Left hindlimb (tissue), 1 donor: ENCODE measurements at regions not wholly inside any gene's neighbourhood (a gene's known extent, or its start where the extent isn't known, plus 50 kb on each side); places are given as distances from the start of the nearest gene placed in this dataset.

Experiments
- DNase-seq: peaks from one replicate; pipeline ENCODE4 v3.0.0-alpha.2; 2018

DNA sequence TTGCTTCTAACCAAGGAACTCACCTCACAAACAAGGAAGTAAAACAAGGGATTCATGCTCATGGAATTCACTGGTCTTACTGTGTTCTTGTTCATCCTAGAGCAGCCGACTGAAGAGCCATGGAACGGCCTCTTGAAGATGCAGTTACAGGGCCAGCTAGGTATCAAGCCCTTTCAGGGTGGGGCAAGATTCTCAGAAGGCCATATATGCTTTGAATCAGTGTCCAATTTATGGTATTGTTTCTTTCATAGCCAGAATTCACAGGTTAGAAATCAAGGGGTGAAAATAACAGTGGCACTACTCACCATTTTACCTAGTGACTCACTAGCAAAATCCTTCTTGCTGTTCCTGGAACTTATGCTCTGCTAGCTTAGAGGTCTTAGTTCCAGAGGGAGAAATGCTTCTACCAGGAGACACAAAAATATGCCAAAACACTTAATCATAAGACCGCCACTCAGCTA lies 159.5 kb upstream of the CDH10 start:
- DNase-seq = no peak

DNA sequence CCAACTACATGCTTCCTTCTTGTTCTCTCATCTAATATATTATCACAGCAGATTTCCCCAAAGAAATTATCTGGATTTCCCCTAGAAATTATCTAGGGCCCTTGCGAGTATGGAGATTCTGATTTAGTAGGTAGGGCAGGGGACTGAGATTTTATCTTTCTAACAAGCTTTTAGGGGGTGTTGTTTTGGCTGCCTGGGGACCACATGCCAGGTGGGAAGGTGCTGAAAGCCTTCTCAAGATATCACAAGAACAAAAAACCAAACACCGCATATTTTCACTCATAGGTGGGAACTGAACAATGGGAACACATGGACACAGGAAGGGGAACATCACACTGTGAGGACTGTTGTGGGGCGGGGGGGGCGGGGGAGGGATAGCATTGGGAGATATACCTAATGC lies 146.5 kb upstream of the CDH10 start:
- no peak for DNase-seq

DNA sequence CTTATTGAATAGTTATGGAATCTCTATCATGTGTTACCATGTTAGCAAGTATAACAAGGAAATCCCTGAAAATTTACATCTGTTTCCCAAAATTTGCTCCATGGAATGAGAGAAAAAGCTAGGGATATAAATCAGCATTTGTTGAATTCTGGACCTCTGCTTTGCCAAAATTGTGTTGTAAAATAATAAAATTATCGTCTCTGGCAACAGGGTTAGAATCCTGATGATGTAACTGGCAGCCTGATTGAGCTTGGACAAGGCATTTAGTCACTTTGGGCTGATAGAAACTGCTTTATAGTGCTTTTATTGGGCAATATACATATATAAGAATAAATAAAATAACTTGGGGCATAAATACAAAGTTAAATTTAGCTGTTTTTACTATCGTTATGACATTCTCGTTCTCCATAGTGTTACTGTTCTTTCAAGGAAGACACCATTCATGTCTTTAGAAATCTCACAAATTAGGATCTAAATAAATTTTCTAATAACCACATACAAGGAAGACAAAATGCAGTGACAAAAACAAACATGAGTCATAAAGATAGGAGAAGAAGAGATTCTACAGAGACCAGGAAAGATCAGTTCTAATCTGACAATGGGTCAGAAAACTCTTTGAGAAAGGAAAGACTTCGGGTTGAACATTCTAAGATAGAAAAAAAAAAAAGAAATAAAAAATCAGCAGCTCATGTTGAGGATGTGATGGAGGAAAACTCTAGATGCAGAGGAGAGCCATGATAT lies 145.0 kb upstream of the CDH10 start:
- no peak for DNase-seq

DNA sequence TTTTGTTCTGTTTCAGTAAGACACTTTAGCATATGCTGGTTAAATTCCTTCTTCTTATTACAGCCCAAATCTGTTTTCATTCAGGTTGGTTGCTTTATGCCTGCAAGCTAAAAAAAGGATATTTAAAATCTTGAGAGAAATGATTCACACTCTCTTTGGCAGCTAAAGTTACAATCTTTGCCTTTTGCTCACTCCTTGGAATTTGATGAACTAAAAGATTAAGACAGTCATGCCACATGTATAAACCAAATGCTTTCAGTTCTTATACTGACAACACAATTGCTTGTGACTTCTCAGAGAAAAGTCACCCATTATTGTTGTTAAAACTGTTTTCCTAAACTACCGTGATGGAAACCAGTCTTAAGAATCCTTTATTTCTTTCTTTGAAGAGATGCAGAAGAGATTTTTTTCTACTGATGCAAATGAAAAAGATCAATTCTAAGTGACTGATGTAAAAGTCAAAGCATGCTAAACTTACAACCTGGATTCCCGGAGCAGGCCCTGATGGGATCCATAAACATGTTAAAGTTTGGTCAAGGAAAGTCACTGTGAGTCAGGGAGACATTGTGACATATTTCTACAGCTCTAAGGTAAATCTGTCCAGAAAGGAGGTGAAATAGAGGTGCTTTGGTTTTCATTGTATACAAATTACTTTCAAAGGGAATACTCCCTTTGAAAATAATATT lies 144.2 kb upstream of the CDH10 start:
- DNase-seq = no peak

DNA sequence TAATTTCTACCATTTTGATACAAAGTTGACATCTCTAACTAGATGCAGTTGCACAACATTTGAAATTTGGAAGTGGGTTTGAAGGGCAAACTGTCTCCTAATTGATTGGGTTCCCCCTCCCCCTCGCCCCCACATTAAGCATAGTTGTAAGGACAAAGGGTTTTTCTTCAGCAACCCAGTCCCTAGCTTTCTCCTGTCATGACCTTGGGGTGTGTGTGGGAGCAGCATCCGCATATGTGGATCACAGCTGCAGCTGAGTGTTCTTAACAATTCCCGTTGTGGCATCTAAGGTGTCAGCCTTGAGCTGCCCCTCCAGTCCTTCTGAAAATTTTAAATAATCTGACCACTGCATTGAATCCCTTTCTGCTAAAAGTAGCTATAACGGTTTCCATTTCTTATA lies 141.3 kb upstream of the CDH10 start:
- no peak for DNase-seq

DNA sequence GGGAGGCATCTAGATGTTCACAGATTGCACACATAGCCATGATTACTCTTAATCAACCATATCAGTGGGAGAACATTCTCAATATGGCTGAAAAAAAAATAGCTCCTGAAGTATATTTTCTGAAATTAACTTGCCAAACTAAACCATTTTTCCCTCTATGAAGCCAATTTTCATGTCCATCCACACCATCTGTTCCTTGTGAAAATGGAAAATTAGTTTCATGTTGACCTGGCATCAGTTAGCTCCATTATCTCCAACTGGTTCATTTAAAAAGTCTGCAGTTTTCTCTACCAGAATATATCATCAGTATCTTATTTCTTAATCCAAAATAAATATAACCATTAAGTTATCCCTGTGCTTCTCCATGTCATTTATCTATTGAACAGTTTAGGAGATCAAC lies 138.8 kb upstream of the CDH10 start:
- no peak for DNase-seq

DNA sequence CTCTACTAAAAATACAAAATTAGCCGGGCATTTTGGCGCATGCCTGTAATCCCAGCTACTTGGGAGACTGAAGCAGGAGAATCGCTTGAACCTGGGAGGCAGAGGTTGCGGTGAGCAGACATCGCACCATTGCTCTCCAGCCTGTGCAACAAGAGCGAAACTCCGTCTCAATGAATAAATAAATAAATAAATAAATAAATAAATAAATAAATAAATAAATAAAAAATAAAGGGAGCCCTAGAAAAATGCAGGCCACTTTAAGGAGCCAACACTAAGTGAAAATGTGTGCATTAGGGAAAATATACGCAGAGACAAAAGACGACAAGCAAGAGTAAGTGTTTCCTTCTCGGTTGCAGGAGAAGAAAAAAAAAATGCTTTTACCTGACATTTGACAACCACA lies 132.6 kb upstream of the CDH10 start:
- no peak for DNase-seq

DNA sequence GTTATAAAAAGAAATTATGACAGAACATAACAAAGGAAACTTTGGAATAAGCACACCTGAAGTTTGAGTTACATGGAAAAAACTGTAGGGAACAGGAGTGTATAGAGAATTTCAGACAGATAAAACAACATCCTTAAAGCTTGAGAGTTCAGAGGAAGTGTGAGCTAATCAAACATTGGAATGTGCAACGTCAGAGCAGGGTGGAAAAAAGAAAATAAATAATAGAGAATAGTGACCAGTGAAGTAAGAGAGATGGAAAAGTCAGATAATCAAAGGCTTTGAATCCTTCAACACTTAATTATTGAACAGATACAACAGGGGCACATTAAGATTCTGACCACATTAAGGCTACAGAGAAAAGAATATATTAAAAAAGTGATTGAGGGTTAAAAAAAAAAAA lies 128.5 kb upstream of the CDH10 start:
- no peak for DNase-seq

DNA sequence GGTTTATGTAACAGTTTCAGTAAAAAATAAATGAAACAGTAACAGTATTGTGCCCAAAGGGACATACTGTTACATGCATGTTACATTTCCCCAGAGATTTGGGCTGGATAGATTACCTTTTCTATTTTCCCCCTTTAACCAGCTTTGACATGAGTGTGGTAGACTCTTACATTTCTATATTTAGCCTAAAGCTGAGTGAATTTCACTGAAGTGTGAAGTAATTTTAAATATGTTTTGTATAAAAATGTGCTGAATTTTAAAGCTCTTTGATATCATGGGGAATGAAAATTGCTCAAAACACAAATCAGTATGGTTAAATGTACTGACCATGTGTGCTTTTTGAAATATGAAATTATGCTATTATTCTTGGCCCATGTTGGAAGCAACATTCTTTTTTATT lies 122.3 kb upstream of the CDH10 start:
- DNase-seq = no peak

DNA sequence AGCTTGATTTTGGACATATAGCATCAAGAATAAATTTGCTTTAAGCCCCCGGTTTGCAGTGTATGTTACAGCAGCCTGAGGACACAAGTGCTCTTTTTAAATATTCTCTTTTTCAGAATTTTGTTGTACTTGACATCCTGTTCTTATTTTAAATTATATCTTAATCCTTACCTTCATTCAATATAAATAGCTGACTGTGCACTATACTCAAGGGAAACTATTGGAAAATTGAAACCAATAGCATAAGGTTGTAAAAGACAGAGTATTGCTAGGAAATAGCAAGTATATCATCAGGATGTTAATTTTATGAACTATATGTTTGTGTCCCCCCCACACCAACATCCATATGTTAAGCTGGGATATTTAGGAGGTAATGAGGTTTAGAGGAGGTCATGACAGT lies 120.4 kb upstream of the CDH10 start:
- no peak for DNase-seq

DNA sequence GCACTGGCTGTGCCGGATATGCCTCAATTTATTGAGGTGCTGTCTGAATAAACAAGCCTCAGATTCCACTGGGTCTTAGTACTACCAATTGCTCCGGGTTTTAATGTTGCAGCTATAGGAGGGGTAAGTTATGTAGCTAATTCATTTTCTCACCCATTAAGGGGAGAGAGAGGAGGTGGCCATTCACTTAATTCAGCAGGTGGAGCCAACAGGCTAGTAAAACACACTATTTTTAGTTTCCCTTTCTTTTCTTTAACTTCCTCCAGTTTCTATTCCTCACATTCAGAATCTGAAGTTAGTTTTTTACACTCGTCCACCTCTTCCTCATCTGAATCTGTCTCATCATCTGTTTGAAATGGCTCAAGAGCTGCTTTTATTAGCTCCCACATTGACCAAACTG lies 105.6 kb upstream of the CDH10 start:
- no peak for DNase-seq

DNA sequence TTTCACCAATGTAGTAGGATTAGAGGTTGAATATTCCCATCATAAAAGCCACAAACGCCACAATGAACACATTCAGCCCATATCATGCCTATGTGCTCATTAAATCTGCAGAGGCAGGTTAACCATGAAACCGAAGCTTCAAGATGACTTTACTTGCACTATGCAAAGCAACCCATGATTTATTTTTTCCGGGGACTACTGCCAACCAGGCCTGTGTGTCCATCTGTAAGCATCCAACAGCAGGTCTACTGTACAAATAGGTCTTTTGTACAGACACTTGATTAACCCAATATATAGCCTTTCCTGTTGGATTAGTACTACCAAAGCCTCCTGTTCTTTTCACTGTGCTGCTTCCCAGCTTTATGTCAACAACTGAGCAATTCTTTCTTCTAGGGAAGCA lies 104.9 kb upstream of the CDH10 start:
- DNase-seq = peak; percentile 35

DNA sequence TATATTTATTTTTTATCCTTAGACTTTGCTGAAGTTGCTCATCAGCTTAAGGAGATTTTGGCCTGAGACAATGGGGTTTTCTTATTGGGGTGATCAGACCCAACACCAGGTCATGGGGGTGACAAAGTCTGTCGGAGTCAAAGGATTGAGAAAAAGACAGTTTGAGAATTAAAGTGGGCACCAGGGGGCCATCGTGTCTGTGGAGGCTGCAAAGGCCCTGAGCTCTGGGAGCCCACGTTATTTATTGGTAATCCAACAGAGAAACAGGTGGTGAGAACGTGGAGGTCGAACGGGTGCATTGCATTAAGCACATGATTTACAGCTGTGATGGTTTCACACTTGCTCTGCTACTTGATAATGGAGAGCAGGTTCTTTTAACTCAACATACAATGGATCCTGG lies 102.5 kb upstream of the CDH10 start:
- no peak for DNase-seq

DNA sequence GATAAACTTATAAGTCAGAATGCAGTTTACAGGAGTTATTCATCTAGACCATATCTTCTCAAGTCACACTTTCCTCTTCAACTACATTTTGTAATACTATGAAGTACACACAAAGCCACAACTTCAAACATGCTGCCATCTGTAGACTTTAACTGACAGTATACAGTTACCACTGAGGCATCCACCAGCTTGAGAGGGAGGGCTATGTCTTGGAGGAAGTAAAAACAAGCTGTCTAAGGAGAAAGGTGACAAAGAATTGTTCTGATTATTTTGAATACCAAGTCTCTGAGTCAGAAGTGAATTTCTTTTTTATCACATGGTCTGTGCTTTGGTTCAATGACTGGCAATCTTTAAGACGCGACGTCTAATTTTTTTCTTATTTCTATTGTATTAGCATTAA lies 97.6 kb upstream of the CDH10 start:
- DNase-seq = no peak

DNA sequence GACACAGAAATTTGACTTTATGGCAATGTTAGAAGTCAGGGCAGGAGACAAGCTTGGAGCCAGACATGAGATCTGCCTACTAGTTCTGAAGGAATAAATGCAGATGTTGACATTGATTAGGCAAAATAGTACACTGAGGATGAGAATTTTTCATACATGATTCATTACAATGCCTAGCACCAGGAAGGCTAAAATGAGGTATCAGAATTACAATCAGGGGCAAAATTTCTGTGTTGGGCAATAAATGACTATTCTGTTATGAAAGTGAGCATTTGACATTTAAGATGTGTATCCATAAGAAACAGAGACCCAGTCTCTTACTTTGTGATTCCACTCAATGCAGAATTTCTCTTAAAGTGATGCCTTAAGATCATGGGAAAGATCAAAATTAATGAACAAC lies 92.4 kb upstream of the CDH10 start:
- DNase-seq = no peak

DNA sequence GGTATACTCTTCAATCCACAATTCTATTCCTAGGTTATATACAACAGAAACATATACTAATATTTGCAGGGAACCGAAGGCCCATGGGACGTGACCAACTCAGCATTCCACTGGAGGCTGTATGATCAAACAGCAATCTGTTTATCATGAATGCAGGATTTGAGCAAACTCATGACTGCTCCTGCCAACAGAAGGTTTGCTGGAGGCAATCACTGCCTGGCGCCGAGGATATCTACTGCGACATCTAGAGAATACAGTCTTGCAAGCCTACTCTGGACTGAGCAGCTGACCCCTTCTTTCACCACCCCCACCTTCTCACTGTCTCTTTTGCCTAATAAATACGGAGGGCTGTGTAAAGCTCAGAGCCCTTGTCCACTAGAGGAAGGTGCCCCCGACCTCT lies 90.5 kb upstream of the CDH10 start:
- DNase-seq = no peak

DNA sequence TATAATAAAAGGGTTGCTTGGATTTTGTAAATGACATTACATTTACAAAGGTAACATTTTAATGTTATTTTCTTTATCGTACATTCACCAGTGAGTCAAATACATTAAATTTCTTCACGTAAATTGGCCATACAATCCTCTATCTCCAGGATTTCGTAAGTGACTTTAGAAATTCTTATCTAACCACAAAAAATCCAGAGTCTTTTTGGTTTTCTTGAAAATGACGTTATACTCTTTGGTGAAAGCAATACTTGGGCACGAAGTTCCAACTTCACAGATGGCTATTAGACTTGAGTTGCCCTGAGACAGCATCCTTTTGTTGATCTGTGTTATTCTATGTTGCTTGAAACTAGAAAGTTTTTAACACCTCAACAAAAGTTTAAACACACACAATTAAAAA lies 87.4 kb upstream of the CDH10 start:
- no peak for DNase-seq

DNA sequence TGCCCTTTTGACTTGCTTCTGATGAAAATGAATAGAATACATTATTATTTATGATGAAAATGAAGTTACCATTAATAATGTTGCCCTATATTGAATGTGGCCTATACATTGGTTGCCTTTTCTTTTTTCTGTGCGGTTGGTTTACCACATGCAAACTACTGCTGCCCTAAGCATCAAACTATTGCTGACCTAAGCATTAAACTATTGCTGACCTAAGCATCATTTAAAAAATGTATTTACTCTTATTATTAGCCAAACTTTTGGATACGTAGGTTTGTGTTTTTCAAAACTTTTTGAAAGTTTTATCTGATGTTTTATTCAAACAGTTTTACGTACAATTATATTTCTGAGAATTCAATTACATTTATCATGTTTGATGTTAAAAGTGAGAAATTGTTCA lies 76.0 kb upstream of the CDH10 start:
- no peak for DNase-seq

DNA sequence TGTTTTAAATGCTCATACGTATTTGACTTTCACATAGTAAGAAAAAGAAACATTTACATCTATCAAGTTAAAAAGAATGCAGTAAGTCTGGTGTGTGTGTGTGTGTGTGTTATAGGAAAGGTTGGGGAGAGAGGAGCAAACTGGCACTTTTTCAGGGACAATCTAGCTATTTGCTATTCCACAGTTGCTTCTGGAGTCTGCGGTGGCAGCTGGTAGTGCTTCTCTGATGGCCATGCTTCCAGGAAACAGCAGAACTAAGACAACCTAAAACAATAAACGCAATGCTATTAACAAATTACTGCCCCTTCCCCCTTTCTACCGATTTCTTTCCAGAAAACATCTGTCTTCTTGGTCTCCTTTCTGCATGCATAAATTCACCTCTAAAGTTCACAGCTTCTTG lies 70.0 kb upstream of the CDH10 start:
- no peak for DNase-seq

DNA sequence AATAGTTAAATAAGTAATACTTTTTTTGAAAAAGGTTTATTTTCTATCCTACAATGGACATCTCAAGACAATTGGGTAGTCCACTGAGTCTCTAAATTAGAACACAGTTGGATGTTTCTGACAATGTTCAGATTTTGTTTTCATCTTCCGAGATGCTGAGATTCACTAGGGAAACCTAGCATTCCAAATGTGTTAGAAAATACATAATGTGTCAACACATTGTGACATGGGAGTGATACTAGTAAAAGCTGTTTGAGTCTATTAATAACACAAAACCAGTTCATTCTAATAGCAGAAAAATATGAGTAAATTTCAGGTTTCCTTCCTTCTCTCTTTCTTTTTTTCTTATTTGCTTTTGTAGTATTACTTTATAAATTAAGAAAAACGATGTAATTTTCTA lies 68.2 kb upstream of the CDH10 start:
- DNase-seq = no peak

DNA sequence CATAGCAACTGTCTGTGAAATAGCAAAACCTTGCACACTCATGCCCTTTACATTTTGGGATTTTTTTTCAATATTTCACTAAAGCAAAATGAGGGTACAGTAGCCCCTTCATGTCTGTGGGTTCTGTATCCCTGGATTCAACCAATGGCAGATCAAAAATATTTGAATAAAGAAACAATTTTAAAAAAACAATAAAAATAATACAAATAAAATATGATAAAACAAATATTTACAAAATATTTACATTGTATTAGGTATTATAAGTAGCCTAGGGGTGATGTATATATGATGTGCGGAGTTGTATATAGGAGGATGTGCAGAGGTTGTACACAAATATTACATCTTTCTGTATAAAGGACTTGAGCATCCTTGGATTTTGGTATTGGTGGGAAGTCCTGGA lies 67.3 kb upstream of the CDH10 start:
- DNase-seq = no peak

DNA sequence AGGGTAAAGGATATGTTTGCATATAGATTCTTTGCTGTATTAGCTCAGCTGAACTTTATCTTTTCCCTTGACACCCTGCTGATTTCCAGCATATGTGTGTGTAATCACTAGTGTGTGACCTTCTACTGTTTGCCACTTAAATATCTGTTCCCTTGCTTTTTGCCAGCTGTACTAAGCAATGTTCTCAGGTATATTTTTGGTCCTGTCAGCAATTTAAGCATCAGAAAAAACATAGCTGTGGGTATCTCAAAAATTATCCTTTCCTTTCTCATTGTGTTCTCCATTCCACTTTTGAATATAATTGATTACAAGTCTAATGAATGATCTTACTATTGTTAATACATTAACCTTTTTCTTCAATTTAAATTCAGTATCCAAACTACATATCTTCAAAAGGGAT lies 59.2 kb upstream of the CDH10 start:
- no peak for DNase-seq
